ENCODE measurements at regions not wholly inside any gene's neighbourhood (a gene's known extent, or its start where the extent isn't known, plus 50 kb on each side); places are given as distances from the start of the nearest gene placed in this dataset.

- no peaks in the 10 kb centered on the region for H3K27me3 ChIP-seq
- no peaks in the 10 kb centered on the region for H3K9me3 ChIP-seq
- H3K4me3 ChIP-seq (ENCODE audit: low read depth, low read length): no peak overlapping the region
- TF ChIP-seq CTCF (IDR thresholded peaks at IDR 0.05; ENCODE audit: low read depth, low read length): no peak
- DNase-seq: no peak
- peaks cover 4% of the 10 kb centered on the region; the same call in 1 of the 2 replicates for H3K4me1 ChIP-seq
- no peaks in the 10 kb centered on the region for H3K36me3 ChIP-seq
Measured at GRCh38 chr15:81478354-81478753, 104.3 kb upstream of the TMC3 start.

- H3K9me3 ChIP-seq: no peaks in the 10 kb centered on the region
- no peak for TF ChIP-seq CTCF (IDR thresholded peaks at IDR 0.05; ENCODE audit: low read depth, low read length)
- H3K4me1 ChIP-seq: peaks cover 3% of the 10 kb centered on the region; the same call in 1 of the 2 replicates
- H3K4me3 ChIP-seq (ENCODE audit: low read depth, low read length): no peak overlapping the region
- H3K36me3 ChIP-seq: no peaks in the 10 kb centered on the region
- H3K27me3 ChIP-seq: no peaks in the 10 kb centered on the region
- no peak for DNase-seq
Measured at GRCh38 chr15:81475926-81476325, 101.9 kb upstream of the TMC3 start.

GRCh38 chr15:81475471-81475870, 101.5 kb upstream of the TMC3 start:
- Histone ChIP-seq H3K4me1 (no peaks in the 10 kb centered on the region), H3K9me3 (no peaks in the 10 kb centered on the region), H3K27me3 (no peaks in the 10 kb centered on the region), H3K36me3 (no peaks in the 10 kb centered on the region), H3K4me3 (ENCODE audit: low read depth, low read length) (no peak overlapping the region)
- DNase-seq: no peak
- no peak for TF ChIP-seq CTCF (IDR thresholded peaks at IDR 0.05; ENCODE audit: low read depth, low read length)

- H3K27me3 ChIP-seq: no peaks in the 10 kb centered on the region
- no peak for TF ChIP-seq CTCF (IDR thresholded peaks at IDR 0.05; ENCODE audit: low read depth, low read length)
- H3K4me3 ChIP-seq (ENCODE audit: low read depth, low read length): no peak overlapping the region
- no peaks in the 10 kb centered on the region for H3K9me3 ChIP-seq
- H3K4me1 ChIP-seq: no peaks in the 10 kb centered on the region
- no peaks in the 10 kb centered on the region for H3K36me3 ChIP-seq
- no peak for DNase-seq
Measured at GRCh38 chr15:81473946-81474345, 99.9 kb upstream of the TMC3 start.

GRCh38 chr15:81473177-81473576, 99.2 kb upstream of the TMC3 start:
- no peaks in the 10 kb centered on the region for H3K36me3 ChIP-seq
- H3K4me1 ChIP-seq: no peaks in the 10 kb centered on the region
- no peaks in the 10 kb centered on the region for H3K9me3 ChIP-seq
- no peak for DNase-seq
- no peaks in the 10 kb centered on the region for H3K27me3 ChIP-seq
- H3K4me3 ChIP-seq (ENCODE audit: low read depth, low read length): no peak overlapping the region
- no peak for TF ChIP-seq CTCF (IDR thresholded peaks at IDR 0.05; ENCODE audit: low read depth, low read length)

- Histone ChIP-seq H3K27me3 (no peaks in the 10 kb centered on the region), H3K9me3 (no peaks in the 10 kb centered on the region), H3K4me3 (ENCODE audit: low read depth, low read length) (no peak overlapping the region), H3K4me1 (no peaks in the 10 kb centered on the region), H3K36me3 (no peaks in the 10 kb centered on the region)
- no peak for TF ChIP-seq CTCF (IDR thresholded peaks at IDR 0.05; ENCODE audit: low read depth, low read length)
- no peak for DNase-seq
Measured at GRCh38 chr15:81471151-81471550, 97.1 kb upstream of the TMC3 start.
